HEK293T (cell line): ENCODE measurements at regions not wholly inside any gene's neighbourhood (a gene's known extent, or its start where the extent isn't known, plus 50 kb on each side); places are given as distances from the start of the nearest gene placed in this dataset.

Experiments used
- CTCF ChIA-PET: fragments of 350-600 bp; formaldehyde crosslinking; extraction: SDS; loops from one replicate; lab custom pipeline; 2021; ENCODE audit warnings: antibody characterized with exemption, inconsistent platforms; lab: Yijun Ruan, JAX
- POLR2A ChIA-PET: fragments of 350-600 bp; formaldehyde crosslinking; extraction: SDS; loops from one replicate; lab custom pipeline; 2020; ENCODE audit warnings: antibody characterized with exemption, inconsistent platforms; lab: Yijun Ruan, JAX
- DNase-seq: peaks from one replicate; pipeline ENCODE4 v3.0.0; 2012; ENCODE audit warnings: mixed read lengths; ENCODE audit errors: extremely low spot score
- ARNT ChIP-seq: fragments of 450-650 bp; IDR thresholded peaks from 2 replicates; pipeline ENCODE4 v1.6.1; 2017; ENCODE audit warnings: mild to moderate bottlenecking
- BHLHE40 ChIP-seq: fragments of 450-650 bp; IDR thresholded peaks from 2 replicates; pipeline ENCODE4 v1.6.1; 2016; ENCODE audit warnings: mild to moderate bottlenecking, moderate library complexity, borderline replicate concordance
- CTBP1 ChIP-seq: fragments of 450-650 bp; IDR thresholded peaks from 2 replicates; pipeline ENCODE4 v1.6.1; 2016; ENCODE audit warnings: borderline replicate concordance
- ELF4 ChIP-seq: fragments of 450-650 bp; IDR thresholded peaks from 2 replicates; pipeline ENCODE4 v1.6.1; 2017; ENCODE audit warnings: antibody characterized with exemption
- FOXA1 ChIP-seq: fragments of 450-650 bp; IDR thresholded peaks from 2 replicates; pipeline ENCODE4 v1.6.1; 2016; ENCODE audit warnings: mild to moderate bottlenecking
- FOXK2 ChIP-seq: fragments of 450-650 bp; IDR thresholded peaks from 2 replicates; pipeline ENCODE4 v1.6.1; 2016; ENCODE audit warnings: mild to moderate bottlenecking
- FOXM1 ChIP-seq: fragments of 450-650 bp; IDR thresholded peaks from 2 replicates; pipeline ENCODE4 v1.6.1; 2017; ENCODE audit warnings: mild to moderate bottlenecking, borderline replicate concordance
- HDGF ChIP-seq: fragments of 450-650 bp; IDR thresholded peaks from 2 replicates; pipeline ENCODE4 v1.6.1; 2017; ENCODE audit warnings: antibody characterized with exemption, borderline replicate concordance
- L3MBTL2 ChIP-seq: fragments of 450-650 bp; conservative IDR thresholded peaks from 2 replicates; pipeline ENCODE4 v1.6.1; 2016; ENCODE audit warnings: mild to moderate bottlenecking
- LEF1 ChIP-seq: fragments of 450-650 bp; IDR thresholded peaks from 2 replicates; pipeline ENCODE4 v1.6.1; 2017; ENCODE audit warnings: mild to moderate bottlenecking, borderline replicate concordance
- NFRKB ChIP-seq: fragments of 450-650 bp; IDR thresholded peaks from 2 replicates; pipeline ENCODE4 v1.6.1; 2016; ENCODE audit warnings: mild to moderate bottlenecking, moderate library complexity
- PKNOX1 ChIP-seq: fragments of 450-650 bp; IDR thresholded peaks from 2 replicates; pipeline ENCODE4 v1.6.1; 2016
- SP1 ChIP-seq: fragments of 450-650 bp; IDR thresholded peaks from 2 replicates; pipeline ENCODE4 v1.6.1; 2017
- SUZ12 ChIP-seq: fragments of 450-650 bp; IDR thresholded peaks from 2 replicates; pipeline ENCODE4 v1.6.1; 2016; ENCODE audit warnings: mild to moderate bottlenecking
- TARDBP ChIP-seq: fragments of 450-650 bp; IDR thresholded peaks from 2 replicates; pipeline ENCODE4 v1.6.1; 2016
- ZNF384 ChIP-seq: fragments of 450-650 bp; IDR thresholded peaks from 2 replicates; pipeline ENCODE4 v1.6.1; 2016

- CTCF ChIA-PET = no interaction called here
- DNase-seq = no peak
- POLR2A ChIA-PET = no interaction called here
- TF ChIP-seq FOXK2 = no peak
- TF ChIP-seq L3MBTL2 = no peak
- TF ChIP-seq LEF1 = no peak
- TF ChIP-seq ARNT = no peak
- TF ChIP-seq BHLHE40 = no peak
- no peak for TF ChIP-seq HDGF
- TF ChIP-seq SP1 = no peak
- no peak for TF ChIP-seq ZNF384
- TF ChIP-seq ELF4 = no peak
- TF ChIP-seq FOXM1 = no peak
- TF ChIP-seq NFRKB = no peak
- no peak for TF ChIP-seq TARDBP
- no peak for TF ChIP-seq CTBP1
- TF ChIP-seq FOXA1 = no peak
- no peak for TF ChIP-seq SUZ12
- no peak for TF ChIP-seq PKNOX1
These were observed 101.5 kb upstream of the TNR start for GRCh38 chr1:175844877-175845276.

GRCh38 chr1:175842550-175842949 lies 99.2 kb upstream of the TNR start:
- no peak for DNase-seq
- TF ChIP-seq TARDBP (no peak), SUZ12 (no peak), ZNF384 (no peak), HDGF (no peak), PKNOX1 (no peak), NFRKB (no peak)
- POLR2A ChIA-PET = no interaction called here
- CTCF ChIA-PET = no interaction called here

- TF ChIP-seq PKNOX1 (peak; percentile 84), BHLHE40 (no peak)
- no peak for DNase-seq
- CTCF ChIA-PET = interaction anchor here (0.6 kb wide), 1 partner anchor 45 kb away, joined by 3 read pairs; no protein-coding TSS in a partner anchor
These were observed 98.4 kb upstream of the TNR start for GRCh38 chr1:175841738-175842187.

GRCh38 chr1:175840787-175841186 lies 97.4 kb upstream of the TNR start:
- ChIA-PET POLR2A (no interaction called here), CTCF (no interaction called here)
- DNase-seq = no peak
- TF ChIP-seq HDGF (no peak), FOXM1 (no peak), CTBP1 (no peak), BHLHE40 (no peak), SUZ12 (no peak), ARNT (no peak), ELF4 (no peak), SP1 (no peak), TARDBP (no peak), LEF1 (no peak), FOXA1 (no peak), ZNF384 (no peak), NFRKB (no peak), L3MBTL2 (no peak), FOXK2 (no peak), PKNOX1 (no peak)

More at GRCh38 chr1:175841738-175842187, 98.4 kb upstream of the TNR start:
- POLR2A ChIA-PET = interaction anchor here (0.6 kb wide), 1 partner anchor 364 kb away, joined by 4 read pairs; no protein-coding TSS in a partner anchor

GRCh38 chr1:175839779-175840669 lies 96.6 kb upstream of the TNR start:
- POLR2A ChIA-PET = no interaction called here
- TF ChIP-seq CTBP1 = no peak
- 0 out of 2 replicates have a peak, but pooled peaks have one; percentile 6 for TF ChIP-seq L3MBTL2
- no peak for DNase-seq
- CTCF ChIA-PET = no interaction called here

- DNase-seq = no peak
- TF ChIP-seq CTBP1 (no peak), ZNF384 (no peak), SUZ12 (no peak), SP1 (no peak), ARNT (no peak), FOXA1 (no peak)
- POLR2A ChIA-PET = no interaction called here
- CTCF ChIA-PET = no interaction called here
These were observed 91.2 kb upstream of the TNR start for GRCh38 chr1:175834597-175834996.
